IMR-90 (cell line): ENCODE measurements at regions not wholly inside any gene's neighbourhood (a gene's known extent, or its start where the extent isn't known, plus 50 kb on each side); places are given as distances from the start of the nearest gene placed in this dataset.

Source experiments
- ATAC-seq: fragments of 200-7000 bp; cut with Tn5 transposase; 2 replicates; pipeline ENCODE4 v1.9.1; 2020; ENCODE audit warnings: low read depth, mild to moderate bottlenecking, moderate library complexity
- BruUV-seq: library from RNA; stranded (reverse); fragments of 400-500 nt; replicated peaks from 2 replicates; lab custom pipeline; 2021; lab: Mats Ljungman, UMichigan
- CTCF ChIA-PET: fragments of 300-600 bp; formaldehyde crosslinking; extraction: SDS; loops from one replicate; lab custom pipeline; 2021; ENCODE audit warnings: antibody characterized with exemption; lab: Yijun Ruan, JAX
- POLR2A ChIA-PET: fragments of 300-600 bp; sonication (Branson Sonifier 250); formaldehyde crosslinking; loops from one replicate; lab custom pipeline; 2022; ENCODE audit warnings: antibody characterized with exemption; ENCODE audit not compliant: unreplicated experiment; lab: Charles Lee
- DNase-seq: peaks from one replicate; pipeline ENCODE4 v3.0.0; 2013
- H2AFZ ChIP-seq: replicated peaks from 2 replicates; pipeline ENCODE3; 2013; ENCODE audit warnings: low read length, mild to moderate bottlenecking; ENCODE audit not compliant: poor library complexity
- H2AK5ac ChIP-seq: 2 replicates; pipeline ENCODE4 v1.6.1; 2013; ENCODE audit warnings: low read depth, low read length, inconsistent platforms
- H2AK9ac ChIP-seq: replicated peaks from 2 replicates; pipeline ENCODE3; 2013; ENCODE audit warnings: mild to moderate bottlenecking, low read depth, low read length, moderate library complexity; ENCODE audit not compliant: poor library complexity
- H2BK120ac ChIP-seq: 2 replicates; pipeline ENCODE4 v1.6.1; 2013; ENCODE audit warnings: low read depth, low read length, inconsistent platforms
- H2BK15ac ChIP-seq: 3 replicates; pipeline ENCODE4 v1.6.1; 2013; ENCODE audit warnings: low read depth, low read length, inconsistent platforms
- H2BK20ac ChIP-seq: 2 replicates; pipeline ENCODE4 v1.6.1; 2013; ENCODE audit warnings: low read depth, mild to moderate bottlenecking, inconsistent platforms, low read length, moderate library complexity
- H2BK5ac ChIP-seq: 2 replicates; pipeline ENCODE4 v1.6.1; 2013; ENCODE audit warnings: mild to moderate bottlenecking, low read depth, low read length, inconsistent platforms; ENCODE audit not compliant: poor library complexity, severe bottlenecking
- H3K14ac ChIP-seq: replicated peaks from 2 replicates; pipeline ENCODE4 v1.6.1; 2013; ENCODE audit warnings: low read depth, low read length, inconsistent platforms
- H3K18ac ChIP-seq: 2 replicates; pipeline ENCODE4 v1.6.1; 2013; ENCODE audit warnings: low read depth, low read length, control low read depth
- H3K23ac ChIP-seq: 2 replicates; pipeline ENCODE4 v1.6.1; 2013; ENCODE audit warnings: low read depth, low read length, inconsistent platforms
- H3K27ac ChIP-seq: 2 replicates; pipeline ENCODE4 v1.5.1; 2013; ENCODE audit warnings: mild to moderate bottlenecking, control low read depth, low read length; ENCODE audit not compliant: insufficient read depth
- H3K27me3 ChIP-seq: 2 replicates; pipeline ENCODE4 v1.6.1; 2013; ENCODE audit warnings: low read length; ENCODE audit not compliant: control insufficient read depth, insufficient read depth
- H3K36me3 ChIP-seq: 2 replicates; pipeline ENCODE4 v1.6.1; 2013; ENCODE audit warnings: low read length, mixed read lengths; ENCODE audit not compliant: control insufficient read depth, insufficient read depth
- H3K4ac ChIP-seq: 2 replicates; pipeline ENCODE4 v1.6.1; 2013; ENCODE audit warnings: low read depth, low read length, inconsistent platforms
- H3K4me1 ChIP-seq: 2 replicates; pipeline ENCODE4 v1.6.1; 2013; ENCODE audit warnings: low read length, mixed read lengths; ENCODE audit not compliant: control insufficient read depth, insufficient read depth
- H3K4me2 ChIP-seq: 2 replicates; pipeline ENCODE4 v1.6.1; 2013; ENCODE audit warnings: low read depth, mild to moderate bottlenecking, control low read depth, low read length, moderate library complexity
- H3K4me3 ChIP-seq: 2 replicates; pipeline ENCODE4 v1.5.1; 2013; ENCODE audit warnings: low read depth, mild to moderate bottlenecking, control low read depth, low read length, moderate library complexity; ENCODE audit not compliant: insufficient read depth
- H3K56ac ChIP-seq: 2 replicates; pipeline ENCODE4 v1.6.1; 2013; ENCODE audit warnings: low read length, inconsistent platforms; ENCODE audit not compliant: insufficient read depth; ENCODE audit errors: extremely low read depth
- H3K79me1 ChIP-seq, 2 experiments: 2 replicates each; pipeline ENCODE4 v1.6.1; 2013; ENCODE audit warnings: low read length in 2 of 2, inconsistent platforms in 1 of 2, low read depth in 1 of 2
- H3K9ac ChIP-seq: 2 replicates; pipeline ENCODE4 v1.6.1; 2013; ENCODE audit warnings: low read depth, low read length, control low read depth
- H3K9me1 ChIP-seq: 2 replicates; pipeline ENCODE4 v1.6.1; 2013; ENCODE audit warnings: low read length, inconsistent platforms; ENCODE audit not compliant: insufficient read depth
- H3K9me3 ChIP-seq: 2 replicates; pipeline ENCODE4 v1.6.1; 2013; ENCODE audit warnings: low read length; ENCODE audit not compliant: control insufficient read depth, insufficient read depth
- H4K20me1 ChIP-seq: 2 replicates; pipeline ENCODE4 v1.6.1; 2013; ENCODE audit warnings: low read length, inconsistent platforms; ENCODE audit not compliant: insufficient read depth
- H4K5ac ChIP-seq: 2 replicates; pipeline ENCODE4 v1.6.1; 2013; ENCODE audit warnings: mild to moderate bottlenecking, low read depth, low read length, control low read depth
- H4K8ac ChIP-seq, 2 experiments: 2 replicates each; pipeline ENCODE4 v1.6.1; 2013; ENCODE audit warnings: low read depth in 2 of 2, low read length in 2 of 2, control low read depth in 1 of 2, inconsistent platforms in 1 of 2
- H4K91ac ChIP-seq: 2 replicates; pipeline ENCODE4 v1.6.1; 2013; ENCODE audit warnings: low read depth, low read length, inconsistent platforms; ENCODE audit not compliant: insufficient read depth
- BHLHE40 ChIP-seq: fragments of 150-350 bp; IDR thresholded peaks from 2 replicates; pipeline ENCODE4 v1.6.1; 2016; ENCODE audit warnings: mild to moderate bottlenecking, low read depth, low read length
- CEBPB ChIP-seq: IDR thresholded peaks from 2 replicates; pipeline ENCODE4 v1.6.1; 2012; ENCODE audit warnings: low read depth, low read length, improper control_type of control experiment
- MAZ ChIP-seq: IDR thresholded peaks from 2 replicates; pipeline ENCODE4 v1.6.1; 2012; ENCODE audit warnings: low read depth, mild to moderate bottlenecking, low read length, improper control_type of control experiment, moderate library complexity, borderline replicate concordance
- MXI1 ChIP-seq: IDR thresholded peaks from 2 replicates; pipeline ENCODE4 v1.6.1; 2012; ENCODE audit warnings: low read depth, mild to moderate bottlenecking, low read length, moderate library complexity, borderline replicate concordance
- NFE2L2 ChIP-seq: fragments of 150-350 bp; IDR thresholded peaks from 2 replicates; pipeline ENCODE4 v1.6.1; 2016; ENCODE audit warnings: low read depth, mild to moderate bottlenecking, low read length
- POLR2A ChIP-seq: IDR thresholded peaks from 2 replicates; pipeline ENCODE4 v1.6.1; 2012; ENCODE audit warnings: mild to moderate bottlenecking, low read depth, low read length
- RAD21 ChIP-seq: IDR thresholded peaks from 2 replicates; pipeline ENCODE4 v1.6.1; 2012; ENCODE audit warnings: low read length, improper control_type of control experiment
- RCOR1 ChIP-seq: IDR thresholded peaks from 2 replicates; pipeline ENCODE4 v1.6.1; 2012; ENCODE audit warnings: mild to moderate bottlenecking, low read length, improper control_type of control experiment; ENCODE audit not compliant: insufficient replicate concordance
- RFX5 ChIP-seq: IDR thresholded peaks from 2 replicates; pipeline ENCODE4 v1.8.0; 2012; ENCODE audit warnings: low read depth, mild to moderate bottlenecking, low read length, moderate library complexity
- WGBS, 2 experiments: methylation state at CpG; one replicate each; pipeline versions ENCODE4 v1.1.5 to v1.1.7; 2013; ENCODE audit warnings: missing lambda C conversion rate in 2 of 2; ENCODE audit not compliant: insufficient read length in 1 of 2; ENCODE audit errors: extremely low coverage in 2 of 2; 5-methylcytosine and 5-hydroxymethylcytosine counted together
- dilution Hi-C: fragments of 300-500 bp; cut with HindIII; formaldehyde crosslinking; loops from one replicate; pipeline ENCODE4 v1.14.3; 2018; ENCODE audit warnings: low sequenced_read_pairs; ENCODE audit not compliant: unreplicated experiment
- in situ Hi-C: fragments of 300-500 bp; cut with MboI; formaldehyde crosslinking; loops from 3 replicates; pipeline ENCODE4 v1.14.3; 2019; ENCODE audit warnings: low sequenced_read_pairs, inconsistent platforms, mixed read lengths
- intact Hi-C: fragments of 100-400 bp; cut with micrococcal nuclease; formaldehyde crosslinking; loops from 2 replicates; pipeline ENCODE4 v1.10.0; 2022

- Histone ChIP-seq H2AK5ac (peak overlapping the region; percentile 72), H3K27ac (no peak overlapping the region), H2AFZ (peak overlapping the region; percentile 74), H4K5ac (0 out of 2 replicates have a peak overlapping the region, but pooled peaks have one; percentile 37), H3K14ac (peak overlapping the region; percentile 12; the same call in 1 of the 2 replicates), H2BK15ac (peak overlapping the region; percentile 64; the same call in 1 of the 3 replicates), H2BK5ac (no peak overlapping the region), H3K4me3 (no peak overlapping the region), H3K56ac (no peak overlapping the region), H3K9me3 (no peaks in the 10 kb centered on the region), H3K4ac (peak overlapping the region; percentile 49), H4K20me1 (no peaks in the 10 kb centered on the region), H3K27me3 (no peaks in the 10 kb centered on the region), H3K4me2 (no peak overlapping the region), H2BK120ac (peak overlapping the region; percentile 61), H3K9me1 (peaks cover 8% of the 10 kb centered on the region), H3K18ac (no peak overlapping the region), H3K79me1 (no peaks in the 10 kb centered on the region), H3K9ac (no peak overlapping the region), H3K23ac (no peak overlapping the region), H3K4me1 (peaks cover 21% of the 10 kb centered on the region), H3K36me3 (no peaks in the 10 kb centered on the region), H4K8ac (peak overlapping the region; percentile 54 to 55; a peak in 2 of 4 replicates), H2BK20ac (peak overlapping the region; percentile 35), H4K91ac (peak overlapping the region; percentile 64), H2AK9ac (no peak overlapping the region)
- dilution Hi-C loops: no loop called here
- CTCF ChIA-PET: no interaction called here
- ATAC-seq: peak; percentile 36
- WGBS, 2 experiments: 55% methylated on average over 6 of the region's 19 CpGs; no CpG with 5 or more reads in 1 of the 2 experiments
- intact Hi-C loops: no loop called here
- TF ChIP-seq POLR2A (no peak), MAZ (no peak), NFE2L2 (no peak), RAD21 (no peak), RFX5 (no peak), BHLHE40 (no peak), MXI1 (no peak), CEBPB (no peak), RCOR1 (no peak)
- in situ Hi-C loops: no loop called here
- BruUV-seq: no TSS peak
- DNase-seq: peak; percentile 34
- POLR2A ChIA-PET: interaction anchor here (0.6 to 0.7 kb wide), 2 partner anchors 15 to 58 kb away, joined by 3 to 4 read pairs; no protein-coding TSS in a partner anchor
Observed at GRCh38 chr13:28583651-28584091, 75.3 kb upstream of the POMP start.
